RWPE1 (cell line): ENCODE measurements at regions not wholly inside any gene's neighbourhood (a gene's known extent, or its start where the extent isn't known, plus 50 kb on each side); places are given as distances from the start of the nearest gene placed in this dataset.
A peak's percentile ranks its signal among the peaks of the same experiment; 100 is the strongest.

Source experiments
- CTCF ChIA-PET: fragments of 350-600 bp; sonication (Branson Sonifier 250); formaldehyde crosslinking; extraction: SDS; loops from one replicate; lab custom pipeline; 2021; lab: Yijun Ruan, JAX
- POLR2A ChIA-PET: fragments of 400-600 bp; formaldehyde crosslinking; extraction: SDS; loops from one replicate; lab custom pipeline; 2020; ENCODE audit warnings: antibody characterized with exemption; ENCODE audit not compliant: low non-redundant PET; lab: Yijun Ruan, JAX
- DNase-seq: peaks from one replicate; pipeline ENCODE4 v3.0.0; 2012; ENCODE audit warnings: low spot score
- H3K27ac ChIP-seq: fragments of 450-650 bp; 2 replicates; pipeline ENCODE4 v1.5.1; 2017
- CTCF ChIP-seq: fragments of 450-650 bp; conservative IDR thresholded peaks from 2 replicates; pipeline ENCODE4 v1.5.1; 2017; ENCODE audit warnings: low read depth, mild to moderate bottlenecking

- TF ChIP-seq CTCF = no peak
- ChIA-PET CTCF (no interaction called here), POLR2A (no interaction called here)
- no peak overlapping the region for H3K27ac ChIP-seq
- DNase-seq = no peak
Observed at GRCh38 chr11:62034036-62034338, 66.6 kb upstream of the FTH1 start.

GRCh38 chr11:62033191-62034035 is 66.0 kb upstream of the FTH1 start:
- no peak overlapping the region for H3K27ac ChIP-seq
- POLR2A ChIA-PET = interaction anchor here (0.8 kb wide), 1 partner anchor 65 kb away, joined by 3 read pairs; no protein-coding TSS in a partner anchor
- CTCF ChIA-PET = interaction anchor here (0.6 kb wide), 1 partner anchor 19 kb away, joined by 4 read pairs; no protein-coding TSS in a partner anchor

GRCh38 chr11:62030071-62030684 is 62.7 kb upstream of the FTH1 start:
- POLR2A ChIA-PET = interaction anchor here (0.9 kb wide), 1 partner anchor 62 kb away, joined by 3 read pairs; no protein-coding TSS in a partner anchor
- TF ChIP-seq CTCF = no peak
- H3K27ac ChIP-seq = peak overlapping the region; percentile 54
- CTCF ChIA-PET = interaction anchor here (0.6 kb wide), 1 partner anchor 71 kb away, joined by 3 read pairs; no protein-coding TSS in a partner anchor
- DNase-seq = no peak

More at GRCh38 chr11:62033191-62034035, 66.0 kb upstream of the FTH1 start:
- DNase-seq = peak; percentile 33
- no peak for TF ChIP-seq CTCF

- ChIA-PET POLR2A (no interaction called here), CTCF (interaction anchor here (0.7 kb wide), 1 partner anchor 50 kb away, joined by 3 read pairs; no protein-coding TSS in a partner anchor)
- no peak for TF ChIP-seq CTCF
- DNase-seq = no peak
- H3K27ac ChIP-seq = 0 out of 2 replicates have a peak overlapping the region, but pooled peaks have one; percentile 2
Observed at GRCh38 chr11:62026739-62027370, 59.4 kb upstream of the FTH1 start.

- CTCF ChIA-PET = interaction anchor here (0.6 to 0.9 kb wide), 2 partner anchors 31 to 40 kb away, joined by 3 read pairs; no protein-coding TSS in a partner anchor
- POLR2A ChIA-PET = no interaction called here
- DNase-seq = peak; percentile 94
- peak overlapping the region; percentile 90 for H3K27ac ChIP-seq
- no peak for TF ChIP-seq CTCF
Observed at GRCh38 chr11:62025487-62026105, 58.2 kb upstream of the FTH1 start.
